MG63 (cell line): ENCODE measurements at regions not wholly inside any gene's neighbourhood (a gene's known extent, or its start where the extent isn't known, plus 50 kb on each side); places are given as distances from the start of the nearest gene placed in this dataset.

Experiments
- DNase-seq: peaks from one replicate; pipeline ENCODE4 v3.0.0-alpha.2; 2020
- H3K27me3 ChIP-seq: fragments of 250-450 bp; sonication (Bioruptor Pico); 2 replicates; pipeline ENCODE4 v1.5.1; 2020; ENCODE audit warnings: mild to moderate bottlenecking, moderate library complexity
- H3K36me3 ChIP-seq: fragments of 250-450 bp; sonication (Bioruptor Pico); 2 replicates; pipeline ENCODE4 v1.5.1; 2020; ENCODE audit warnings: mild to moderate bottlenecking, moderate library complexity
- H3K4me3 ChIP-seq: fragments of 250-450 bp; sonication (Bioruptor Pico); 2 replicates; pipeline ENCODE4 v1.5.1; 2020; ENCODE audit warnings: mild to moderate bottlenecking, moderate library complexity
- H3K9me3 ChIP-seq: fragments of 250-450 bp; sonication (Bioruptor Pico); 2 replicates; pipeline ENCODE4 v1.5.1; 2020; ENCODE audit warnings: mild to moderate bottlenecking, moderate library complexity

DNA sequence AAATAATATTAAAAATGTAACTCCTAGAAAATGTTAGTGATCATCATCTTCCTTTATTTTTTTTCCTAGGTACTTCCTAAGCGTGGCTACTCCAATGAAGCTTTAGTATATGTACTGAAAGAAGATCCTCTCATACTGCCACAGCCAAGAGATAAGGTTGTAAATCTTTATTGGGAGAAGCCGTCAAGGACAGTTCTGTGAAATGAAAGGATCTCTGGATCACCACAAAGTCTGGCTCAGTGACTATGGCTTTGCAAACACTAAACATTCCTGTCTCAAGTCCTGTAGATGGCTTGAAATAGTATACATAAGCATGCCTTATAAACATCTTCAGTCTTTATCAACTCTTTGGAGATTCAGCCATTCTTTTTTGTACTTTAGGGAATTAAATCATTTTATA is 61.2 kb upstream of the DPH5 start:
- DNase-seq, result no peak
- Histone ChIP-seq H3K4me3 (no peak overlapping the region), H3K36me3 (no peaks in the 10 kb centered on the region), H3K9me3 (no peaks in the 10 kb centered on the region), H3K27me3 (no peaks in the 10 kb centered on the region)

GRCh38 chr1:101081496-101082488 is 56.2 kb upstream of the DPH5 start:
- H3K36me3 ChIP-seq, result no peaks in the 10 kb centered on the region
- no peaks in the 10 kb centered on the region for H3K27me3 ChIP-seq
- no peak overlapping the region for H3K4me3 ChIP-seq
- H3K9me3 ChIP-seq, result no peaks in the 10 kb centered on the region
- DNase-seq, result no peak

GRCh38 chr1:101080859-101081258 is 55.3 kb upstream of the DPH5 start:
- Histone ChIP-seq H3K9me3 (no peaks in the 10 kb centered on the region), H3K27me3 (no peaks in the 10 kb centered on the region), H3K4me3 (no peak overlapping the region), H3K36me3 (no peaks in the 10 kb centered on the region)
- no peak for DNase-seq

- Histone ChIP-seq H3K9me3 (no peaks in the 10 kb centered on the region), H3K27me3 (no peaks in the 10 kb centered on the region), H3K36me3 (no peaks in the 10 kb centered on the region), H3K4me3 (no peak overlapping the region)
- DNase-seq, result no peak
These were observed 53.8 kb upstream of the DPH5 start for GRCh38 chr1:101079341-101079740.

GRCh38 chr1:101077849-101078248 is 52.3 kb upstream of the DPH5 start:
- Histone ChIP-seq H3K27me3 (no peaks in the 10 kb centered on the region), H3K9me3 (no peaks in the 10 kb centered on the region), H3K4me3 (no peak overlapping the region), H3K36me3 (no peaks in the 10 kb centered on the region)
- no peak for DNase-seq

DNA sequence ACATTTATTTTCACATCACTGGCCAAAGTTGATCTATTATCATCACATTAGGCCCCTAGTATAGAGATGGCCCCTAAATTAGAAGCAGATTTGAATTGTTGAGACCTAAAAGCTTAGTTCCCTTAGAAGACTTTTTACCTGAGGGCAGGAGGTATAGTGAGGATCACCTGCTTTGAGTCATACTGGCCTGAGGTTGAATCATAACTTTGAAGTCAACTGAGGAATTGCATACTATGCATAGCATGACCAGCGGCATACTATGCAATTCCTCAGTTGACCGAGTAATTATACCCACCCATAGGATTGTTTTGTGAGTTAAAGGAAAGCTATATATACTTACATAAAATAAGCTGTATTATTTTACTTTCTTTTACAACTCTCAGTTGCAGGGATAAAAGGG is 50.3 kb upstream of the DPH5 start:
- no peaks in the 10 kb centered on the region for H3K36me3 ChIP-seq
- DNase-seq, result no peak
- H3K9me3 ChIP-seq, result no peaks in the 10 kb centered on the region
- no peak overlapping the region for H3K4me3 ChIP-seq
- no peaks in the 10 kb centered on the region for H3K27me3 ChIP-seq
